ENCODE measurements at regions not wholly inside any gene's neighbourhood (a gene's known extent, or its start where the extent isn't known, plus 50 kb on each side); places are given as distances from the start of the nearest gene placed in this dataset.

- no peak for DNase-seq (ENCODE audit: low read depth)
These were observed 1187.7 kb downstream of the ADGRL3 start for GRCh38 chr4:62387808-62388207.

- DNase-seq (ENCODE audit: low read depth), result no peak
These were observed 1177.6 kb downstream of the ADGRL3 start for GRCh38 chr4:62377700-62378099.

GRCh38 chr4:62377245-62377644, 1177.1 kb downstream of the ADGRL3 start:
- no peak for DNase-seq (ENCODE audit: low read depth)

GRCh38 chr4:62366939-62367338, 1166.8 kb downstream of the ADGRL3 start:
- no peak for DNase-seq (ENCODE audit: low read depth)

GRCh38 chr4:62360156-62360545, 1160.0 kb downstream of the ADGRL3 start:
- no peak for DNase-seq (ENCODE audit: low read depth)

GRCh38 chr4:62359441-62360155, 1159.5 kb downstream of the ADGRL3 start:
- no peak for DNase-seq (ENCODE audit: low read depth)

- DNase-seq (ENCODE audit: low read depth), result no peak
These were observed 1144.8 kb downstream of the ADGRL3 start for GRCh38 chr4:62344915-62345314.

GRCh38 chr4:62344474-62344873, 1144.3 kb downstream of the ADGRL3 start:
- DNase-seq (ENCODE audit: low read depth), result no peak

- no peak for DNase-seq (ENCODE audit: low read depth)
These were observed 1142.2 kb downstream of the ADGRL3 start for GRCh38 chr4:62342346-62342745.

- DNase-seq (ENCODE audit: low read depth), result no peak
These were observed 1128.4 kb downstream of the ADGRL3 start for GRCh38 chr4:62328526-62328925.

- DNase-seq (ENCODE audit: low read depth), result no peak
These were observed 1127.6 kb downstream of the ADGRL3 start for GRCh38 chr4:62327612-62328297.

- no peak for DNase-seq (ENCODE audit: low read depth)
These were observed 1124.1 kb downstream of the ADGRL3 start for GRCh38 chr4:62324215-62324614.

- no peak for DNase-seq (ENCODE audit: low read depth)
These were observed 1120.5 kb downstream of the ADGRL3 start for GRCh38 chr4:62320612-62321011.

GRCh38 chr4:62302710-62303109, 1102.6 kb downstream of the ADGRL3 start:
- DNase-seq (ENCODE audit: low read depth), result no peak

- DNase-seq (ENCODE audit: low read depth), result no peak
These were observed 1101.4 kb downstream of the ADGRL3 start for GRCh38 chr4:62301500-62301899.

GRCh38 chr4:62293551-62293950, 1093.4 kb downstream of the ADGRL3 start:
- no peak for DNase-seq (ENCODE audit: low read depth)

GRCh38 chr4:62292911-62293310, 1092.8 kb downstream of the ADGRL3 start:
- DNase-seq (ENCODE audit: low read depth), result no peak

GRCh38 chr4:62288808-62289541, 1088.8 kb downstream of the ADGRL3 start:
- no peak for DNase-seq (ENCODE audit: low read depth)

GRCh38 chr4:62285026-62285425, 1084.9 kb downstream of the ADGRL3 start:
- no peak for DNase-seq (ENCODE audit: low read depth)

- DNase-seq (ENCODE audit: low read depth), result no peak
These were observed 1079.6 kb downstream of the ADGRL3 start for GRCh38 chr4:62279689-62280088.

GRCh38 chr4:62275470-62275869, 1075.3 kb downstream of the ADGRL3 start:
- no peak for DNase-seq (ENCODE audit: low read depth)

GRCh38 chr4:62274782-62275181, 1074.7 kb downstream of the ADGRL3 start:
- no peak for DNase-seq (ENCODE audit: low read depth)

GRCh38 chr4:62271107-62271506, 1071.0 kb downstream of the ADGRL3 start:
- no peak for DNase-seq (ENCODE audit: low read depth)
